CD14-positive monocyte (primary cell): ENCODE measurements at regions not wholly inside any gene's neighbourhood (a gene's known extent, or its start where the extent isn't known, plus 50 kb on each side); places are given as distances from the start of the nearest gene placed in this dataset.

Source experiments
- DNase-seq, 3 donors: peaks; one replicate each; pipeline ENCODE4 v3.0.0-alpha.2; 2011 to 2022
- H2AFZ ChIP-seq: 2 replicates; pipeline ENCODE4 v1.6.0; 2012; ENCODE audit warnings: mild to moderate bottlenecking, low read depth, low read length, inconsistent platforms; ENCODE audit not compliant: insufficient read depth, poor library complexity, severe bottlenecking
- H3K27ac ChIP-seq, 2 donors: 1 replicate in 1 of 2; 2 replicates in 1 of 2; pipeline ENCODE4 v1.5.1; 2012 to 2013; ENCODE audit warnings: low read length in 2 of 2, control low read depth in 1 of 2, inconsistent platforms in 1 of 2, low read depth in 1 of 2, mild to moderate bottlenecking in 1 of 2
- H3K27me3 ChIP-seq, 2 donors: one replicate each; pipeline versions ENCODE4 v1.6.0 to v1.6.1; 2011 to 2013; ENCODE audit warnings: low read length in 2 of 2; ENCODE audit not compliant: control insufficient read depth in 2 of 2, insufficient read depth in 2 of 2
- H3K36me3 ChIP-seq, 2 donors: replicated peaks in 1 of 2; 1 replicate in 1 of 2; 2 replicates in 1 of 2; pipeline versions ENCODE4 v1.5.1 to v1.6.1; 2012 to 2013; ENCODE audit warnings: low read length in 2 of 2, control low read depth in 1 of 2, inconsistent platforms in 1 of 2, mild to moderate bottlenecking in 1 of 2; ENCODE audit not compliant: insufficient read depth in 2 of 2, control insufficient read depth in 1 of 2
- H3K4me1 ChIP-seq, 2 donors: 1 replicate in 1 of 2; 2 replicates in 1 of 2; pipeline versions ENCODE4 v1.5.1 to v1.6.1; 2012 to 2013; ENCODE audit warnings: low read length in 2 of 2, control low read depth in 1 of 2, inconsistent platforms in 1 of 2, mild to moderate bottlenecking in 1 of 2, moderate library complexity in 1 of 2; ENCODE audit not compliant: insufficient read depth in 2 of 2, control insufficient read depth in 1 of 2
- H3K4me2 ChIP-seq: replicated peaks from 2 replicates; pipeline ENCODE3; 2012; ENCODE audit warnings: low read length, moderate library complexity, mild to moderate bottlenecking; ENCODE audit not compliant: poor library complexity, severe bottlenecking; ENCODE audit errors: extremely low read depth
- H3K4me3 ChIP-seq, 3 experiments: fragments of 200-600 bp in 1 of 3; sonication (generic) in 1 of 3; replicated peaks in 1 of 3; 1 replicate in 2 of 3; 2 replicates in 1 of 3; pipeline ENCODE4 v1.5.1; 2011 to 2013; ENCODE audit warnings: low read length in 3 of 3, mild to moderate bottlenecking in 3 of 3, control low read depth in 2 of 3, low read depth in 2 of 3, inconsistent platforms in 1 of 3, moderate library complexity in 1 of 3
- H3K79me2 ChIP-seq: 2 replicates; pipeline ENCODE4 v1.6.0; 2012; ENCODE audit warnings: mild to moderate bottlenecking, control low read depth, inconsistent platforms, low read length, moderate library complexity; ENCODE audit not compliant: insufficient read depth
- H3K9ac ChIP-seq: 2 replicates; pipeline ENCODE4 v1.6.0; 2017; ENCODE audit warnings: low read length, mild to moderate bottlenecking; ENCODE audit not compliant: insufficient read depth, poor library complexity, severe bottlenecking
- H3K9me3 ChIP-seq, 2 donors: replicated peaks in 1 of 2; 1 replicate in 1 of 2; 2 replicates in 1 of 2; pipeline versions ENCODE4 v1.5.1 to v1.6.1; 2012 to 2013; ENCODE audit warnings: low read length in 2 of 2, control low read depth in 1 of 2; ENCODE audit not compliant: control insufficient read depth in 1 of 2, insufficient read depth in 1 of 2
- H4K20me1 ChIP-seq: 2 replicates; pipeline ENCODE4 v1.6.0; 2012; ENCODE audit warnings: mild to moderate bottlenecking, low read length, control low read depth, moderate library complexity; ENCODE audit not compliant: insufficient read depth
- H3K27ac Mint-ChIP-seq, 7 donors: one replicate each; pipeline ENCODE4 v1.8.0; 2020; ENCODE audit warnings: mild to moderate bottlenecking in 7 of 7, mixed read lengths in 7 of 7, moderate library complexity in 6 of 7, inconsistent platforms in 2 of 7
- H3K27me3 Mint-ChIP-seq, 3 donors: one replicate each; pipeline ENCODE4 v1.8.0; 2021 to 2022; ENCODE audit warnings: low read depth in 3 of 3, mild to moderate bottlenecking in 3 of 3, mixed read lengths in 3 of 3, moderate library complexity in 3 of 3, inconsistent platforms in 1 of 3
- H3K36me3 Mint-ChIP-seq, 2 donors: one replicate each; pipeline ENCODE4 v1.8.0; 2020; ENCODE audit warnings: mixed read lengths in 2 of 2, inconsistent platforms in 1 of 2, mild to moderate bottlenecking in 1 of 2
- H3K4me1 Mint-ChIP-seq: one replicate; pipeline ENCODE4 v1.8.0; 2020; ENCODE audit warnings: mild to moderate bottlenecking, mixed read lengths
- H3K4me3 Mint-ChIP-seq, 2 donors: one replicate each; pipeline ENCODE4 v1.8.0; 2020; ENCODE audit warnings: mild to moderate bottlenecking in 2 of 2, mixed read lengths in 2 of 2, moderate library complexity in 1 of 2
- H3K9me3 Mint-ChIP-seq, 7 donors: one replicate each; pipeline ENCODE4 v1.8.0; 2020 to 2022; ENCODE audit warnings: mixed read lengths in 7 of 7, mild to moderate bottlenecking in 6 of 7, moderate library complexity in 6 of 7, inconsistent platforms in 2 of 7
- CTCF ChIP-seq: fragments of 200-600 bp; IDR thresholded peaks from one replicate; pipeline ENCODE4 v1.8.0; 2022; ENCODE audit warnings: antibody characterized with exemption, mild to moderate bottlenecking
- WGBS: methylation state at CpG from one replicate; pipeline ENCODE4 v1.1.5; 2013; ENCODE audit warnings: missing lambda C conversion rate; ENCODE audit not compliant: insufficient coverage; 5-methylcytosine and 5-hydroxymethylcytosine counted together
- intact Hi-C, 2 donors: fragments of 100-400 bp; cut with micrococcal nuclease; formaldehyde crosslinking; loops; one replicate each; pipeline versions ENCODE4 v1.15.0 to v1.15.1; 2023

- Mint-ChIP-seq H3K4me3 (peak overlapping the region in 1 of 2 donors; percentile 22), H3K4me1 (no peaks in the 10 kb centered on the region), H3K27me3 (peaks cover 14 to 32% (median 18%) of the 10 kb centered on the region in 3 donors), H3K27ac (no peak overlapping the region), H3K36me3 (no peaks in the 10 kb centered on the region), H3K9me3 (peaks cover 0 to 6% (median 0%) of the 10 kb centered on the region in 7 donors)
- DNase-seq, result no peak
- Histone ChIP-seq H3K4me2 (no peak overlapping the region), H3K9ac (no peak overlapping the region), H2AFZ (no peak overlapping the region), H3K36me3 (no peaks in the 10 kb centered on the region), H4K20me1 (no peaks in the 10 kb centered on the region), H3K9me3 (no peaks in the 10 kb centered on the region), H3K4me1 (no peaks in the 10 kb centered on the region), H3K79me2 (no peaks in the 10 kb centered on the region), H3K27me3 (peaks cover 5 to 26% of the 10 kb centered on the region in 2 donors), H3K4me3 (no peak overlapping the region), H3K27ac (no peak overlapping the region)
- intact Hi-C loops, result no loop called here
- TF ChIP-seq CTCF, result no peak
- WGBS, result 55% methylated on average over 18 of the region's 19 CpGs
Observed at GRCh38 chr7:32319012-32319382, 171.2 kb downstream of the LSM5 start.

- H3K4me3 ChIP-seq, result no peak overlapping the region
- no peak overlapping the region for H2AFZ ChIP-seq
- intact Hi-C loops, result no loop called here
- no peaks in the 10 kb centered on the region for H3K79me2 ChIP-seq
- no peaks in the 10 kb centered on the region for H4K20me1 ChIP-seq
- no peak overlapping the region for H3K4me2 ChIP-seq
- H3K4me1 Mint-ChIP-seq, result no peaks in the 10 kb centered on the region
- H3K27me3 ChIP-seq, result peaks cover 5 to 26% of the 10 kb centered on the region in 2 donors
- peaks cover 0 to 6% (median 0%) of the 10 kb centered on the region in 7 donors for H3K9me3 Mint-ChIP-seq
- DNase-seq, result no peak
- H3K4me1 ChIP-seq, result no peaks in the 10 kb centered on the region
- H3K36me3 Mint-ChIP-seq, result no peaks in the 10 kb centered on the region
- H3K36me3 ChIP-seq, result no peaks in the 10 kb centered on the region
- peaks cover 14 to 30% (median 18%) of the 10 kb centered on the region in 3 donors for H3K27me3 Mint-ChIP-seq
- no peak overlapping the region for H3K27ac ChIP-seq
- WGBS, result 34% methylated on average over 36 of the region's 36 CpGs
- peak overlapping the region in 1 of 2 donors; percentile 54 for H3K4me3 Mint-ChIP-seq
- H3K27ac Mint-ChIP-seq, result no peak overlapping the region
- H3K9ac ChIP-seq, result no peak overlapping the region
- H3K9me3 ChIP-seq, result no peaks in the 10 kb centered on the region
- TF ChIP-seq CTCF, result no peak
Observed at GRCh38 chr7:32318300-32319011, 171.7 kb downstream of the LSM5 start.
